Transverse colon (tissue), 4 donors: ENCODE measurements at regions not wholly inside any gene's neighbourhood (a gene's known extent, or its start where the extent isn't known, plus 50 kb on each side); places are given as distances from the start of the nearest gene placed in this dataset.

Experiments
- DNase-seq: peaks from one replicate; pipeline ENCODE4 v3.0.0-alpha.2; 2019
- H3K27ac ChIP-seq, 4 donors: fragments of 200-600 bp; sonication (generic); 2 replicates each; pipeline ENCODE4 v1.5.1; 2016 to 2018; ENCODE audit warnings: inconsistent platforms in 4 of 4
- H3K27me3 ChIP-seq: fragments of 200-600 bp; sonication (generic); 2 replicates; pipeline ENCODE4 v1.5.1; 2017; ENCODE audit warnings: inconsistent platforms
- H3K36me3 ChIP-seq, 4 donors: fragments of 200-600 bp; sonication (generic); 2 replicates each; pipeline ENCODE4 v1.5.1; 2017 to 2019; ENCODE audit warnings: inconsistent platforms in 4 of 4
- H3K4me1 ChIP-seq, 4 donors: fragments of 200-600 bp; sonication (generic); 2 replicates each; pipeline ENCODE4 v1.5.1; 2017 to 2020; ENCODE audit warnings: inconsistent platforms in 4 of 4
- H3K4me3 ChIP-seq, 4 donors: fragments of 200-600 bp; sonication (generic); 1 replicate in 1 of 4; 2 replicates in 3 of 4; pipeline versions ENCODE4 v1.5.1 to v1.6.1; 2017 to 2019; ENCODE audit warnings: inconsistent platforms in 4 of 4
- H3K9me3 ChIP-seq, 2 donors: fragments of 200-600 bp; sonication (generic); 2 replicates each; pipeline ENCODE4 v1.5.1; 2017 to 2019; ENCODE audit warnings: inconsistent platforms in 2 of 2
- EP300 ChIP-seq: sonication (generic); formaldehyde crosslinking; IDR thresholded peaks from one replicate; pipeline ENCODE4 v1.6.1; 2017; ENCODE audit warnings: antibody characterized with exemption, low read depth
- POLR2A ChIP-seq: fragments of 450-650 bp; IDR thresholded peaks from one replicate; pipeline ENCODE4 v1.6.1; 2016; ENCODE audit warnings: antibody characterized with exemption, mild to moderate bottlenecking, moderate library complexity
- POLR2AphosphoS5 ChIP-seq, 3 donors: sonication (generic); formaldehyde crosslinking; IDR thresholded peaks; one replicate each; pipeline ENCODE4 v1.6.1; 2016; ENCODE audit warnings: antibody characterized with exemption in 3 of 3
- WGBS, 2 donors: methylation state at CpG; one replicate each; pipeline ENCODE4 v1.1.5; 2018; ENCODE audit warnings: low coverage in 1 of 2; 5-methylcytosine and 5-hydroxymethylcytosine counted together
- in situ Hi-C, 4 donors: fragments of 200-750 bp; cut with MboI; loops; one replicate each; pipeline versions ENCODE4 v1.15.0 to v1.15.1; 2017; ENCODE audit warnings: low sequenced_read_pairs in 3 of 4, low pct_ligation_motif_present in 1 of 4, low pct_unique_long_range_greater_than_20kb in 1 of 4
- intact Hi-C: fragments of 100-400 bp; cut with DNase I; formaldehyde crosslinking; loops from one replicate; pipeline ENCODE4 v1.15.1; 2023; ENCODE audit warnings: low total_unique reads
- TF ChIP-seq, protein P1 (sequence below), 5 experiments: fragments of 200-600 bp in 3 of 5; fragments of 450-650 bp in 2 of 5; sonication (generic) in 3 of 5; IDR thresholded peaks; 1 replicate in 2 of 5; 2 replicates in 3 of 5; pipeline ENCODE4 v1.5.1; 2016 to 2017; ENCODE audit warnings: antibody characterized with exemption in 5 of 5, inconsistent platforms in 3 of 5, mild to moderate bottlenecking in 2 of 5, moderate library complexity in 1 of 5

- in situ Hi-C loops = no loop called here
- Histone ChIP-seq H3K4me1 (no peaks in the 10 kb centered on the region), H3K4me3 (no peak overlapping the region), H3K27ac (no peak overlapping the region), H3K27me3 (no peaks in the 10 kb centered on the region), H3K36me3 (no peaks in the 10 kb centered on the region), H3K9me3 (no peaks in the 10 kb centered on the region)
- WGBS, 2 donors = 93 to 100% methylated on average over 2 to 3 of the region's 3 CpGs
- no peak for DNase-seq
- no peak for TF ChIP-seq POLR2AphosphoS5 (IDR thresholded peaks at IDR 0.05)
- no peak for TF ChIP-seq POLR2A
- no peak for TF ChIP-seq EP300
- TF ChIP-seq, protein P1, sequence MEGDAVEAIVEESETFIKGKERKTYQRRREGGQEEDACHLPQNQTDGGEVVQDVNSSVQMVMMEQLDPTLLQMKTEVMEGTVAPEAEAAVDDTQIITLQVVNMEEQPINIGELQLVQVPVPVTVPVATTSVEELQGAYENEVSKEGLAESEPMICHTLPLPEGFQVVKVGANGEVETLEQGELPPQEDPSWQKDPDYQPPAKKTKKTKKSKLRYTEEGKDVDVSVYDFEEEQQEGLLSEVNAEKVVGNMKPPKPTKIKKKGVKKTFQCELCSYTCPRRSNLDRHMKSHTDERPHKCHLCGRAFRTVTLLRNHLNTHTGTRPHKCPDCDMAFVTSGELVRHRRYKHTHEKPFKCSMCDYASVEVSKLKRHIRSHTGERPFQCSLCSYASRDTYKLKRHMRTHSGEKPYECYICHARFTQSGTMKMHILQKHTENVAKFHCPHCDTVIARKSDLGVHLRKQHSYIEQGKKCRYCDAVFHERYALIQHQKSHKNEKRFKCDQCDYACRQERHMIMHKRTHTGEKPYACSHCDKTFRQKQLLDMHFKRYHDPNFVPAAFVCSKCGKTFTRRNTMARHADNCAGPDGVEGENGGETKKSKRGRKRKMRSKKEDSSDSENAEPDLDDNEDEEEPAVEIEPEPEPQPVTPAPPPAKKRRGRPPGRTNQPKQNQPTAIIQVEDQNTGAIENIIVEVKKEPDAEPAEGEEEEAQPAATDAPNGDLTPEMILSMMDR (IDR thresholded peaks at IDR 0.05) = no peak
- intact Hi-C loops = no loop called here
These were observed 187.4 kb upstream of the GHR start for GRCh38 chr5:42235837-42236236.

DNA sequence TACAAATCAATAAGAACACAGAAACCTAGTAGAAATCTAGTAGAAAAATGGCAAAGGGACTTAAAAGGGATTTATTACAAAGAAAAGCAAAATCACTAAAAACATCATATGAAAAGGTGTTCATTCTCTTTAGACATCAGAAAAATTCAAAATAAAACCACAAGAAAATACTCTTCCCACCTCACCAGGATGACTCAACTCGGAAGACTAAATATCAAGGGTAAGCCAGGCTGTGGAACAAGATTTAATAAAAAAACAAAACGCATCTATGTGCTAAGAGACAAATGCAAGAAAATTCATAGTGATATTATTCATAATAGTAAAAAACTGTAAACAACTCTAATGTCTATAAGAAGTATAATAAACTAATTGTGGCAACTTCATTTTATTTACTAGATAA is 181.6 kb upstream of the GHR start:
- H3K4me3 ChIP-seq = no peak overlapping the region
- no peaks in the 10 kb centered on the region for H3K9me3 ChIP-seq
- no peak for DNase-seq
- intact Hi-C loops (no loop called here), in situ Hi-C loops (no loop called here)
- no peak overlapping the region for H3K27ac ChIP-seq
- H3K36me3 ChIP-seq = no peaks in the 10 kb centered on the region
- no peaks in the 10 kb centered on the region for H3K27me3 ChIP-seq
- WGBS, 2 donors = 82 to 88% methylated on average over 2 of the region's 2 CpGs
- H3K4me1 ChIP-seq = no peaks in the 10 kb centered on the region
- no peak for TF ChIP-seq POLR2AphosphoS5 (IDR thresholded peaks at IDR 0.05)
- no peak for TF ChIP-seq POLR2A
- TF ChIP-seq, protein P1 (IDR thresholded peaks at IDR 0.05) = no peak
- no peak for TF ChIP-seq EP300

- H3K4me3 ChIP-seq = no peak overlapping the region
- no peaks in the 10 kb centered on the region for H3K9me3 ChIP-seq
- no peaks in the 10 kb centered on the region for H3K27me3 ChIP-seq
- no peaks in the 10 kb centered on the region for H3K4me1 ChIP-seq
- in situ Hi-C loops = no loop called here
- DNase-seq = no peak
- TF ChIP-seq EP300 = no peak
- no peak for TF ChIP-seq POLR2AphosphoS5 (IDR thresholded peaks at IDR 0.05)
- TF ChIP-seq, protein P1 (IDR thresholded peaks at IDR 0.05) = no peak
- no peak for TF ChIP-seq POLR2A
- no peak overlapping the region for H3K27ac ChIP-seq
- 52 to 57% methylated on average over 1 of the region's 1 CpG for WGBS, 2 donors
- H3K36me3 ChIP-seq = no peaks in the 10 kb centered on the region
- intact Hi-C loops = no loop called here
These were observed 181.0 kb upstream of the GHR start for GRCh38 chr5:42242210-42242609.

DNA sequence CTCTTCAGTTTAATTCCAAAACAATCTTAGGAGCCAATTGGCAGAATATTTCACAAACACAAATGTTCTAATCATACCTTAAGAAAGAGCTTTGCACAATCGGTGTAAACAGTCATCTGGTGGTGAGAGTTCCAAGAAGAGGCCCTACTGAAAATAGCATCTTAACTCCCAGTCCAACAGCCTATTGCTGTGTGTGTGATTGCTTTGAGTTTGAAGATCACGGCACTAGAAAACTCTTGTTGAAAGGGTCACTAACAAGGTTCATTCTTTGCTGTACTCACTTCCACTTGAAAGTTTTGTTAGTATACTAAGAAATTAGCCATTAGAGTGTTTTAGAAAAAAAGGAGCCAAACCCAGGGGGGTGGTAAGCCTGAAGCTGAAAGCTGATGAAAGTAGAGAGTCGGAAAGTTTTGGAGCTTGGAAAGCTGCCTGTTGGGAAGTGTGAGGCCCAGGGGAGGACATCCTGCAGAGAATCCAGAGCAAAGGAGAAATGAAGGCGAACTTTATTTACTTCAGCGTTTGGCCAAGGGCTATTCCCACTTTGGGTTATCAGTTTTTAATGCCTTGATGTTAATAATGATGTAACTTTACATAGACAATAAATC is 180.3 kb upstream of the GHR start:
- Histone ChIP-seq H3K27ac (no peak overlapping the region), H3K4me3 (no peak overlapping the region), H3K36me3 (no peaks in the 10 kb centered on the region), H3K9me3 (no peaks in the 10 kb centered on the region), H3K27me3 (no peaks in the 10 kb centered on the region), H3K4me1 (no peaks in the 10 kb centered on the region)
- 50 to 62% methylated on average over 3 to 5 of the region's 5 CpGs for WGBS, 2 donors
- intact Hi-C loops (no loop called here), in situ Hi-C loops (no loop called here)
- TF ChIP-seq POLR2AphosphoS5 (IDR thresholded peaks at IDR 0.05) (no peak), EP300 (no peak), POLR2A (no peak)
- TF ChIP-seq, protein P1 (IDR thresholded peaks at IDR 0.05) = no peak
- no peak for DNase-seq
